GM12872 (cell line): ENCODE measurements at regions not wholly inside any gene's neighbourhood (a gene's known extent, or its start where the extent isn't known, plus 50 kb on each side); places are given as distances from the start of the nearest gene placed in this dataset.

Source experiments
- TF ChIP-seq, protein P1 (sequence below): IDR thresholded peaks from 3 replicates; pipeline ENCODE4 v1.5.1; 2011; ENCODE audit warnings: low read depth, mild to moderate bottlenecking, low read length, moderate library complexity; ENCODE audit not compliant: insufficient read depth

DNA sequence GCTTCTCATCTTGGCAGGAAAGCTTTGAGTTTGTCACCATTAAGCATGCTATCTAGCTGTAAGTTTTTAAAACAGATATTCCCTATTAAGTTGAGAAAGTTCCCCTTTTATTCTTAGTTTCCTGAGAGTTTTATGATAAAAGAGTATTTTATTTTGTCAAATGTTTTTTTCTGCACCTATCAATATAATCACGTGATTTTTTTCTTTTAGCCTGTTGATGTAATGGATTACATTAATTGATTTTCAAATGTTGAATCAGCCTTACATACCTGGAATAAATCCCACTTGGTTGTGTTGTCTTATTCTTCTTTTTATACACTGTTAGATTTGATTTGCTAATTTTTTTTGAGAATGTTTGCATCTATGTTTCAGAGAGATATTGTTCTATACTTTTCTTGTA is 179.5 kb downstream of the ZNF621 start:
- TF ChIP-seq, protein P1, sequence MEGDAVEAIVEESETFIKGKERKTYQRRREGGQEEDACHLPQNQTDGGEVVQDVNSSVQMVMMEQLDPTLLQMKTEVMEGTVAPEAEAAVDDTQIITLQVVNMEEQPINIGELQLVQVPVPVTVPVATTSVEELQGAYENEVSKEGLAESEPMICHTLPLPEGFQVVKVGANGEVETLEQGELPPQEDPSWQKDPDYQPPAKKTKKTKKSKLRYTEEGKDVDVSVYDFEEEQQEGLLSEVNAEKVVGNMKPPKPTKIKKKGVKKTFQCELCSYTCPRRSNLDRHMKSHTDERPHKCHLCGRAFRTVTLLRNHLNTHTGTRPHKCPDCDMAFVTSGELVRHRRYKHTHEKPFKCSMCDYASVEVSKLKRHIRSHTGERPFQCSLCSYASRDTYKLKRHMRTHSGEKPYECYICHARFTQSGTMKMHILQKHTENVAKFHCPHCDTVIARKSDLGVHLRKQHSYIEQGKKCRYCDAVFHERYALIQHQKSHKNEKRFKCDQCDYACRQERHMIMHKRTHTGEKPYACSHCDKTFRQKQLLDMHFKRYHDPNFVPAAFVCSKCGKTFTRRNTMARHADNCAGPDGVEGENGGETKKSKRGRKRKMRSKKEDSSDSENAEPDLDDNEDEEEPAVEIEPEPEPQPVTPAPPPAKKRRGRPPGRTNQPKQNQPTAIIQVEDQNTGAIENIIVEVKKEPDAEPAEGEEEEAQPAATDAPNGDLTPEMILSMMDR = no peak

DNA sequence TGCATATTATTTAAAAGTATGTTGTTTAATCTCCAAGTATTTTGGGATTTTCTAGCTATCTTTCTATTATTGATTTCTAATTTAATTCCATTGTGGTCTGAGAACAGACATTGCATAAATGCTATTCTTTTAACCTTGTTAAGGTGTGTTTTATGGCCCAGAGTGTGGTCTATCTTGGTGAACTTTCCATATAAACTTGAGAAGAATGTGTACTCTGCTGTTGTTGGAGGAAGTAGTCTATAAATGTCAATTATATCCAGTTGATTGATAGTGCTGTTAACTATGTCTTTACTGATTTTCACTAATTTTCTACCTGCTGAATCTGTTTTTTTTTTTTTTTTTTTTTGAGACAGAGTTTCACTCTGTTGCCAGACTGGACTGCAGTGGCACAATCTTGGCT is 180.9 kb downstream of the ZNF621 start:
- TF ChIP-seq, protein P1 = no peak

DNA sequence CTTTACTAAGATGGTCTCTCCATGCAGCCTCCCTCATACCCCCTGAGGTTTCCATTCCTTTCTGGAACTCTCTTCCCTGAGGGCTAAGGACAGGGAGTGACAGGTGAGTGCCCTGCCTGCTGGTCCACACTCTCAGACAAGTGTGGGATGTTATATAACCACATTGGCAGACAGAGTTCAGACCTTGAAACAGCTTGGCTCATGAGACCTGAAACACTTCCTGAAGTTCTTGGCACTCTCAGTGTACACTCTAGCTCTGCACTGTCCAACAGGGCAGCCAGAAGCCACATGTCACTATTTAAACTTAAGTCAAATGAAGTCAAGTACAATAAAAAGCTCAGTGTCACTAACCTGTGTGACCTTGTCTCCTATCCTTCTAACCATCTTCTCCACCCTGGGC is 188.5 kb downstream of the ZNF621 start:
- TF ChIP-seq, protein P1 = no peak

DNA sequence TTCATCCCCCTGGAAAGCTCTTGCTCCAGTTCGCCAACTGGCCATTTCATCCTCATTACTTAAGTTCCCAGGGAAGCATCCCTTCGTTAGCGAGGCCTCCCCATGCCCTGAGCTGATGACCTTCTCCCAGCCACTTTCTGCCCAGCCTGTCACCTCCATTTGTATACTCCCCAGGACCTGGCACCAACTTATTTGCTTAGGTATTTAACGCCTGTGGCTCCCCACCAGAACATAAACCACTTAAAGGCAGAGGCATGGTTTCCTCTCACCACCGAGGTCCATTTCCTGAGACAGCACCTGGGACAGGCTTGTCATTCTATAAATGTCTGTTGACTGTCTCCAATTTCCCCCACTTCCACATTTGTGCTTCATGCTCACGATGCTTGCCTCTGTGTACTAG is 189.0 kb downstream of the ZNF621 start:
- TF ChIP-seq, protein P1 = no peak

DNA sequence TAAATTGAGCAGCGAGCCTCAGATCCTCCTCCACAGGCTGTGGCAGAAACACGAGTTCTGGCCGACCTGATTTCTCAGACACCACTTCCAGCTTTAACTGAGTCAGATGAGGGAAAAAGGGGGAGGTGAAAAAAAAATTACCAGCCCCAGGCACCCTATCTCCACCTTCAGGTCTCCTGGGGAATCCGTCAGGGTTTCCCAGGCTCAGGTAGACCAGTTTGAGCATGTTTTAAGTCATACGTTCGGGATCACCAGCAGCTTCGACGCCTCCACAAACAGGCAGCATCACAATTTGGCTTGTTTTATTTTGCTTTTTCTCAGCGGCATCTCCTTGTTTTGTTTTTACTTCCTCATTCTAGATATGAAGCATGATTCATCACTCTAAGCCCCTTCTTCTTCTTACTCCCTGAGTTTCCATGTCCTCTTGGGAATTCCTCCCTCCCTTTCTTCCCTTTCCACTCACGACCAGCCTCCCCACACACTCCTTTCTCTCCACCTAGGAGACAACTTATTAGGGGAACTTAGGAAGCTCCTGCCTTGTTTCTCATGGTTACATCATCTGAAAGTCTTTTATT is 190.1 kb downstream of the ZNF621 start:
- TF ChIP-seq, protein P1 = no peak

DNA sequence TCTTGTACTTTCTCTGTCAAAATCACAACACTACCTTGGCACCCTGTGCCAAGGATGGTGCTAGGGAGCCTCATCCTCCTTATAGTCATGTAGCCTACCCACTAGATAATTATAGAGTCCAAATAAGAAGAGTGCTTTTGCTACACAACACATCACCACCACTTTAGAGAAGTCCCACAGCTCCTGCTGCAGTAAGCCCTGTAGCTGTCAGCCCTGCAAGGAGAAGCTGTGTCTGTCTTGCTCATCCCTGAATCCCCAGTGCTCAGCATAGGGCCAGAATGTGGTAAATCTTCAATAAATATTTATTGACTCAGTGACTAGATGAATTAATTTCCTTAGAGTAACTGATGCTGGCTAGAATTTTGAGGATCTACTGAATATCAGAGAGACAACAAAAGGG is 190.8 kb downstream of the ZNF621 start:
- TF ChIP-seq, protein P1 = no peak

DNA sequence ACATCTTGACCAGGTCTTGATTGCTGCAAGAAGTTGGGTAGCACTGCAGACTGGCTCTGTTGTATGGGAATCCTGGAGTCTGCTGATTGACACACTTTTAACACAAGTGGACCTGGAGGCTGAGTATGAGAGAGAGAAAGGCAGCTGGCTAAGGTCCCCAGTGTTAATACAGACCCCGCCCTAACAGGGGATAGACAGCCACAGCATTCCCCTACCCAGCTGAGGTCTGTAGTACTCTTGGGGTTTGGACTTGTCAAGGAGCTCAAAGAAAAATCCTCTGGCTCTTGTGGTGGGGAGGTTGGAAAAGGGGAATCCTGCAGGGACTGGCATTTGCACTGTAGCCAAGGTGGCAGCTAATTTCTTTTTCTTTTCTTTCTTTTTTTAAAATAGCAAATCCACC is 192.7 kb downstream of the ZNF621 start:
- TF ChIP-seq, protein P1 = no peak
